HFF-Myc (cell line): ENCODE measurements at regions not wholly inside any gene's neighbourhood (a gene's known extent, or its start where the extent isn't known, plus 50 kb on each side); places are given as distances from the start of the nearest gene placed in this dataset.
A peak's percentile ranks its signal among the peaks of the same experiment; 100 is the strongest.
"Not testable (repeated sequence)": the region's sequence is repeated elsewhere in the genome, so short reads cannot be mapped to it uniquely, and the experiment has no call there.

Experiments used
- DNase-seq: peaks from one replicate; pipeline ENCODE4 v3.0.0-alpha.2; 2011; ENCODE audit warnings: low read depth; ENCODE audit errors: extremely low read depth
- H3K4me3 ChIP-seq: replicated peaks from 2 replicates; pipeline ENCODE4 v1.5.1; 2011; ENCODE audit warnings: low read depth, mild to moderate bottlenecking, control low read depth, low read length
- TF ChIP-seq, protein P1 (sequence below): IDR thresholded peaks from 2 replicates; pipeline ENCODE4 v1.5.1; 2012; ENCODE audit warnings: mild to moderate bottlenecking, low read depth, low read length, control low read depth; ENCODE audit errors: missing control alignments

DNA sequence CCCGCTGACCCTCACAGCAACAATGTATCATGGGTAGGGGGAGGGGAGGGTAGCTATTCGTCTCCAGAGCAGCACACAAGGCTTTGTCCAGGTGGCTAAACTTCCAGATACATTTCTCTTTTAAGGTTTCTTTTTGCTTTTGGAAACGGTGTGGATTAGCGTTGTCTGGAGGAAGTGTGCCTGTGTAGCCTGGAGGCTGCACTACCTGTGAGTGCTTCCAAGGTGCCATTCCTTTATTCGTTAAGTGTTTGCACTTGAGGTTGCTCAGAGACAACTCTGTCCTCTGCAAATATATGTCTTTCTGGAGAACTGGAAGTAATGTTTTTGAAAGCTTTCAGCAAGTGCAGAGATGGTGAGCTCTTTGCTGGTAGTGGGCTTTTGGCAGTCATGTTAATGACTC lies 53.1 kb downstream of the HSFY1 start:
- DNase-seq, H3K4me3 ChIP-seq: not testable (repeated sequence)

DNA sequence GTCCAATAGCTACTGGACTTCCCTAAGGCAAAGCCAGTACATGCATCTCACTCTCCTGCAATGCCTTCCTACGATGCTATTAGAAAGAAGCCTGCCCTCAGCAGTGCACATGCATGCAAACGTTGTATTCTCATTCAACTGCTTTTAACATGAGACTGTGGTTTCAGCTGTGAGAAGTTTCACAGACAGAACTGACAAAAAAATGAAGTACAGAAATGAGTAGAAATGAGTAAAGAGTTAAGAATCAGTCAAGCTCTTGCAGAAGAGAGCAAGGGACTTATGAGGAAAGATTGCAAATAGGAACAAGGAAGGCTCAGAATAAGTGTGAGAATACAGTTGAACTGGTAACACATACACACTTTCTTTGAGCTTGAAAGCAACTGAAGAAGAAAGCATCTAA lies 54.8 kb downstream of the HSFY1 start:
- H3K4me3 ChIP-seq, DNase-seq: not testable (repeated sequence)

DNA sequence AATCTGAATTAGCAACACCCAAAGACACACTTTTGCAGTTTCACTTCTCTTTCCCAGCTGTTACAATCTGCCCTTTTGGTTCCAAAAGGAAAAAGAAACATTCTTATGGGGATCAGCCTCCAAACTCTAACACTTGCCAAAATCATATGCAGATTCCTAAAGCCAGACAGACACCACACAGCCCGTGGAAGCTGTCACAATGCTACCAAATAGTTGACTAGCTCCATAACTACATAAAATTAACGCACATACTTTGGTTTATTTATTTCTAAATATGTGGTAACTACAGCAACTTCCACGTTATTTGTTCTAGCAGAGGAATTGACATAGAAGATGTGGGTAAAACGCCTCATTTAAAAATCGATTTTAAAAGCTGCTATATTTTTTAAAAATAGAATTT lies 59.7 kb downstream of the HSFY1 start:
- H3K4me3 ChIP-seq, DNase-seq: not testable (repeated sequence)

DNA sequence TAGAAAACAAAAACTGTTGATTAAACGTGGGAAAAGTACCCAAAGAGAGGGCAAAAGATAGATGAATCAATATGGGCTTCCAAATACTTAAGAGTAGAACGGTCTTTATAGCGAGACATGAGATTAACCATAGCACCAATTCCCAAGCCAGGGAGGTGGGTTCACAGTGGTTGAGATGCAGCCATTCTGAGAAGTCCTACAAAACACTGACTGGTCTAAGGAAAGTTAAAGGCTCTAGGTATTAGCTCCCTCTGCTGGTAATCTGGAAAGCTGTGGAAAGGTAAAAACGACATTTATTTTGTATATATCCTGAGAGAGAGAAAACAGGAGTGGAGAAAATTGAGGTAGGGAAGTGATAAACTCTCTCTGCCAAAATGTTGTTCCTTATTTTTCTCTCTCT lies 61.7 kb downstream of the HSFY1 start:
- H3K4me3 ChIP-seq, DNase-seq: not testable (repeated sequence)

DNA sequence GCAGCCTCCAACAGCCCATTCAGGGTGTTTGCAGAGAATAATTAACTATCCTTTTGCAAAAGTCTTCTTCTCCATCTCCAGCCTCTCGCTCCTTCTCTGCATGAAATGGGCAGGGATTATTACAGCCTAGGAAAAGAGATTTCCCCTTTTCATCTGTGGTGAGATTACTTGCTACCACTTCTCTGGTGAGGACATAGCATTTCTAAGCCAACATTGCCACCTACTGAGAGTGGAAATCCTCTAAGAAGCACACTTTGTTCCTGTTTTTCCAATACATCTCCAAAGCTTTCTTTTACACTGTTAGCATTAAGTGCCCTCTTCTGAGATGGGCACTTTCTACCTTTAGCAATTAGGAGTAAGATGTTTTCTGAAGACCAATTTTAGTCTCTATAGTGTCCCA lies 69.3 kb downstream of the HSFY1 start:
- not testable (repeated sequence) for H3K4me3 ChIP-seq, DNase-seq

DNA sequence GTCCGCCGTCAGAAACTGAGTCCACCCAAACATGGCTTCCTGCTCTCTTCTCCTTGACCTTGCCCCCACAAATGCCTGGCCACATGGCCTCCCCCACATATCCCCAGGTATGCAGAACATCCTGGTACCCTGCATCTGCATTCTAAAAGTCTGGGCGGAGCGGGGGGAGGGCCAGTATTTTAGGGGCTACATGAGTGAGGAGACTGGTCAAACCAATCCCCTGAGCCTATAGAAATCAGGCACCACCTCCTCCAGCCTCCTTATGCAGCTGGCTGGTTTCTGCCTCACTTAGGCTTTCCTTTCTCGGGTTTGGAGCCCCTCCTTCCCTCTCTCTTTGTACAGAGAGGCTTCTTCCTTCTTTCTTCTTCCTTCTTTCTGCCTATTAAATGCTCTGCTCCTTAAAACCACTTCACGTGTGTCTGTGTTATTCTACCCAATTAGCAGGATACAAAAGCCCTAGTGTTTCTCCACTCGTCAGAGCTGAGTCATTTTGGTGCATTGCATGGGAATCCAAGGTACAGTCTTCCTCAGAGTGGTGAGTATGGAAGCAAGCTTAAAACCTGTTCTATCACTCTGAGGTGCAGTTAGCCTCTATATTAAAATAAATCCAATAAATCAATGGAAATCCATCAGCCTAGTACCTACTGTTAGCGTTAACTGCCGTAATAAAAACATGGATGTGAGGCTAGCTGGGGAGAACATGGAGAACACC lies 83.4 kb downstream of the HSFY1 start:
- H3K4me3 ChIP-seq, DNase-seq: not testable (repeated sequence)

DNA sequence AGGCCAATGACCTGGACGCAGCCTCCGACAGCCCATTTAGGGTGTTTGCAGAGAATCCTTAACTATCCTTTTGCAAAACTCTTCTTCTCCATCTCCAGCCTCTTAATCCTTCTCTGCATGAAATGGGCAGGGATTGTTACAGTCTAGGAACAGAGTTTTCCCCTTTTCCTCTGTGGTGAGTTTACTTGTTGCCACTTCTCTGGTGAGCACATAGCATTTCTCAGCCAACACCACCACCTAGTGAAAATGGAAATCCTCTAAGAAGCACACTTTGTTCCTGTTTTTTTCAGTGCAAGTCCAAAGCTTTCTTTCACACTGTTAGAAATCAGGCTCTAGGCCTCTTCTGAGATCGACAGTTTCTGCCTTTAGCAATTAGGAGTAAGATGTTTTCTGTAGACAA lies 84.1 kb downstream of the HSFY1 start:
- not testable (repeated sequence) for H3K4me3 ChIP-seq, DNase-seq

DNA sequence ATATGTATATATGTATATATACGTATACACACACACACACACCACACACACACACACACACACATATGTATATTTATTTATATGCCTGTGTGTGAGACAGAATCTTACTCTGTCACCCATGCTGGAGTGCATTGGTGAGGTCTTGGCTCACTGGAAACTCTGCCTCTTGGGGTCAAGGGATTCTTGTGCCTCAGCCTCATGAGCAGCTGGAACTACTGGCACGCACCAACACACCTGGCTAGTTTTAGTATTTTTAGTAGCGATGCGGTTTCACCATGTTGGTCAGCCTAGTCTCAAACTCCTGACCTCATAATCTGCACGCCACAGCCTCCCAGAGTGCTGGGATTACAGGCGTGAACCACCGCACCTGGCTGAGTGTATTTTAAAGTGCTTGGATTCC lies 85.1 kb downstream of the HSFY1 start:
- not testable (repeated sequence) for H3K4me3 ChIP-seq, DNase-seq

DNA sequence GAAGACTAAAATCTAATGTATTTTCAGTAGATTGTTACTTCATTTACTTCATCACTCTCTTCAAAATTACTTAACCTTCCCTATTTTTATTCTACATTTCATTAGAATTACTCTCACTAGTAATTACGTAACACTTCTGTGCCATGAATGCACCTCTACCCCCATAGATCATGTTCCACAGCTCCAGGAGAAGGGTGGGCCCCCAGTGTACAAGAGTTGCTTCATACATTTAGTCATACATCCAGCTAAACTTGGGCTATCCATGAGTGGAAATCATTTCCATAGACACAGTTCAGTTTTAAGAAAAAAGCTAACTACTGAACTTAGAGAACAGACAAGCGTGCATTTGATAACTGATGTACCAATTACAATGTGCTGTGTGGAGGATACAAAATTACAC lies 104.2 kb downstream of the HSFY1 start:
- no peak overlapping the region for H3K4me3 ChIP-seq
- TF ChIP-seq, protein P1, sequence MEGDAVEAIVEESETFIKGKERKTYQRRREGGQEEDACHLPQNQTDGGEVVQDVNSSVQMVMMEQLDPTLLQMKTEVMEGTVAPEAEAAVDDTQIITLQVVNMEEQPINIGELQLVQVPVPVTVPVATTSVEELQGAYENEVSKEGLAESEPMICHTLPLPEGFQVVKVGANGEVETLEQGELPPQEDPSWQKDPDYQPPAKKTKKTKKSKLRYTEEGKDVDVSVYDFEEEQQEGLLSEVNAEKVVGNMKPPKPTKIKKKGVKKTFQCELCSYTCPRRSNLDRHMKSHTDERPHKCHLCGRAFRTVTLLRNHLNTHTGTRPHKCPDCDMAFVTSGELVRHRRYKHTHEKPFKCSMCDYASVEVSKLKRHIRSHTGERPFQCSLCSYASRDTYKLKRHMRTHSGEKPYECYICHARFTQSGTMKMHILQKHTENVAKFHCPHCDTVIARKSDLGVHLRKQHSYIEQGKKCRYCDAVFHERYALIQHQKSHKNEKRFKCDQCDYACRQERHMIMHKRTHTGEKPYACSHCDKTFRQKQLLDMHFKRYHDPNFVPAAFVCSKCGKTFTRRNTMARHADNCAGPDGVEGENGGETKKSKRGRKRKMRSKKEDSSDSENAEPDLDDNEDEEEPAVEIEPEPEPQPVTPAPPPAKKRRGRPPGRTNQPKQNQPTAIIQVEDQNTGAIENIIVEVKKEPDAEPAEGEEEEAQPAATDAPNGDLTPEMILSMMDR = no peak
- DNase-seq = no peak

DNA sequence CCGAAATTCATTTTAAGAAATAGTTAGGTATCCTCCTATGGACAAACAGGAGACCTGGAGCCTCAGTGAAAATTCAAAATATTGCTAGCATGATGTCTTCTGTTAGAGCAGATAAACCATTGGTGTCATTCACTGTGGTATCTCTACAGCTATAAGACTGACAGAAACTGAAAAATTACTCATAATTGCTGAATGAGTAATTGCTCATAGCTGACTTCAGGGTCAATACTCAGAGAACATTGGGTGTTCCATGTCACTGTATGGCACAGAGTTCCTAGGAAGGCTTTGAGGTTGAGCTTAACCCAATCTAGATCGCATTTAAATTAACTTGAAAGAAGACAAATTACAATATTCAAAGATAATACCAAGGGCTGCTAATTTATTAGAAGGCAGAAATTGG lies 109.0 kb downstream of the HSFY2 start:
- DNase-seq = no peak
- TF ChIP-seq, protein P1 = no peak
- H3K4me3 ChIP-seq = no peak overlapping the region

DNA sequence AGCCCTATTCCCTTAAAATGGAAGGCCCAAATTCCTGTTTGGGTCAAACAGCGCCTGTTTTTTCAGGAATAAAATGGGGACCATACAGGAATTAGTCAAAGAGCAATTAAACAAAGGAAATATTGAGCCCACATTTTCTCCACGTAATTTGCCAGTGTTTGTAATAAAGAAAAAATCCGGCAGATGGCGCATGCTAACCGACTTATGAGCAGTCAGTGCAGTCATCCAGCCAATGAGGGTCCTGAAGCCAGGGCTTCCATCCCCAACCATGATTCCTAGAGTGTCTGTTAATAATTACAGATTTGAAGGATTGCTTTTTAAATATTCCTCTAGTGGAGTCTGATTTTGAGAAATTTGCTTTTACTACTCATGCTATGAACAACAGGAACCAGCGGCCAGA lies 103.7 kb downstream of the HSFY2 start:
- TF ChIP-seq, protein P1 = peak; percentile 37
- no peak overlapping the region for H3K4me3 ChIP-seq
- DNase-seq = no peak
